MG63 (cell line): ENCODE measurements at regions not wholly inside any gene's neighbourhood (a gene's known extent, or its start where the extent isn't known, plus 50 kb on each side); places are given as distances from the start of the nearest gene placed in this dataset.
A peak's percentile ranks its signal among the peaks of the same experiment; 100 is the strongest.

Experiments used
- DNase-seq: peaks from one replicate; pipeline ENCODE4 v3.0.0-alpha.2; 2020
- H3K27me3 ChIP-seq: fragments of 250-450 bp; sonication (Bioruptor Pico); 2 replicates; pipeline ENCODE4 v1.5.1; 2020; ENCODE audit warnings: mild to moderate bottlenecking, moderate library complexity
- H3K36me3 ChIP-seq: fragments of 250-450 bp; sonication (Bioruptor Pico); 2 replicates; pipeline ENCODE4 v1.5.1; 2020; ENCODE audit warnings: mild to moderate bottlenecking, moderate library complexity
- H3K4me3 ChIP-seq: fragments of 250-450 bp; sonication (Bioruptor Pico); 2 replicates; pipeline ENCODE4 v1.5.1; 2020; ENCODE audit warnings: mild to moderate bottlenecking, moderate library complexity
- H3K9me3 ChIP-seq: fragments of 250-450 bp; sonication (Bioruptor Pico); 2 replicates; pipeline ENCODE4 v1.5.1; 2020; ENCODE audit warnings: mild to moderate bottlenecking, moderate library complexity

DNA sequence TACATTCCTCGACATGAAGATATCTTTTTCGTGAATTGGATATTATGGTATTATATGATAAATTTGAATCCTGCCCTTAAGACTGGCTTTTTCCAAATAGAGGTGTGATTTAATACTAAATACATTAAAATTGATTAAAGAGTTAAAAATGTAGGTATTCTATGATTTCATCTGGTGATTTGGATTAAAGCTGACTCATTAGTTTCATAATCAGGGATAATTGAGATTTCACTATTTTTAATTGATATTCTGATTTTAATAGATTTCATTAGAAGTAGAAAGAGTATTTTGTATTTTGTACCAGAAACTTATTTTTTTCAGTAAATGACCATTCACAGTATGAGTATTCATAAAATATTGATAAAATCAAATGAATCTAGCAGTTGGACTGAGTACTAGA lies 524.1 kb downstream of the PLCL1 start:
- H3K36me3 ChIP-seq: no peaks in the 10 kb centered on the region
- no peak for DNase-seq
- no peaks in the 10 kb centered on the region for H3K9me3 ChIP-seq
- H3K4me3 ChIP-seq: no peak overlapping the region
- H3K27me3 ChIP-seq: no peaks in the 10 kb centered on the region

GRCh38 chr2:198327526-198327925 lies 523.1 kb downstream of the PLCL1 start:
- Histone ChIP-seq H3K4me3 (no peak overlapping the region), H3K27me3 (no peaks in the 10 kb centered on the region), H3K36me3 (no peaks in the 10 kb centered on the region), H3K9me3 (no peaks in the 10 kb centered on the region)
- DNase-seq: no peak

DNA sequence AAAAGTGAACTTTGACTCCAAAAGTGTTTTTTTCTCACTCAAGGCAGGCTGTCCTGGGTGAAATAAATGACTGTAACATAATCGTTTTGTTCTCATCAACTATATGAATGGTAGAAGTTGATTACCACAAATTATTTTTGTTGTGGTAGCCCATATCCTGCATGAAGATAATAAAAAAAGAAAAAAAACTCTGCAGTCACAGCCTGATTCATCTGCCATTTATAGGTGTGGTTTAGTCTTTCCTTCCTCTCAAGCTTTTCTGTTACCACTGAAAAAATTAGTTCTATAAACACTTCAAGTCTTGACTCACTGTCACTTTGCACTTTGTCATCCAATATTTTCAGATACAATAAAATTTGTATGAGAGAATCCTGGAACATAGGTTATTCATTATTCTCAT lies 522.0 kb downstream of the PLCL1 start:
- H3K36me3 ChIP-seq: no peaks in the 10 kb centered on the region
- no peak overlapping the region for H3K4me3 ChIP-seq
- H3K9me3 ChIP-seq: no peaks in the 10 kb centered on the region
- H3K27me3 ChIP-seq: no peaks in the 10 kb centered on the region
- DNase-seq: no peak

- no peak overlapping the region for H3K4me3 ChIP-seq
- no peaks in the 10 kb centered on the region for H3K27me3 ChIP-seq
- H3K36me3 ChIP-seq: no peaks in the 10 kb centered on the region
- DNase-seq: no peak
- H3K9me3 ChIP-seq: no peaks in the 10 kb centered on the region
Measured at GRCh38 chr2:198325359-198325758, 521.0 kb downstream of the PLCL1 start.

GRCh38 chr2:198324071-198324470 lies 519.7 kb downstream of the PLCL1 start:
- no peaks in the 10 kb centered on the region for H3K36me3 ChIP-seq
- no peak for DNase-seq
- no peak overlapping the region for H3K4me3 ChIP-seq
- H3K27me3 ChIP-seq: no peaks in the 10 kb centered on the region
- no peaks in the 10 kb centered on the region for H3K9me3 ChIP-seq

GRCh38 chr2:198322275-198322674 lies 517.9 kb downstream of the PLCL1 start:
- H3K27me3 ChIP-seq: no peaks in the 10 kb centered on the region
- no peak for DNase-seq
- H3K4me3 ChIP-seq: no peak overlapping the region
- H3K36me3 ChIP-seq: no peaks in the 10 kb centered on the region
- H3K9me3 ChIP-seq: no peaks in the 10 kb centered on the region

GRCh38 chr2:198321522-198322088 lies 517.2 kb downstream of the PLCL1 start:
- no peaks in the 10 kb centered on the region for H3K9me3 ChIP-seq
- H3K27me3 ChIP-seq: no peaks in the 10 kb centered on the region
- H3K4me3 ChIP-seq: no peak overlapping the region
- no peak for DNase-seq
- no peaks in the 10 kb centered on the region for H3K36me3 ChIP-seq

- no peak for DNase-seq
- no peak overlapping the region for H3K4me3 ChIP-seq
- H3K36me3 ChIP-seq: no peaks in the 10 kb centered on the region
- 0 out of 2 replicates have a peak, but pooled peaks cover 2% of the 10 kb centered on the region for H3K27me3 ChIP-seq
- no peaks in the 10 kb centered on the region for H3K9me3 ChIP-seq
Measured at GRCh38 chr2:198316852-198317396, 512.5 kb downstream of the PLCL1 start.

DNA sequence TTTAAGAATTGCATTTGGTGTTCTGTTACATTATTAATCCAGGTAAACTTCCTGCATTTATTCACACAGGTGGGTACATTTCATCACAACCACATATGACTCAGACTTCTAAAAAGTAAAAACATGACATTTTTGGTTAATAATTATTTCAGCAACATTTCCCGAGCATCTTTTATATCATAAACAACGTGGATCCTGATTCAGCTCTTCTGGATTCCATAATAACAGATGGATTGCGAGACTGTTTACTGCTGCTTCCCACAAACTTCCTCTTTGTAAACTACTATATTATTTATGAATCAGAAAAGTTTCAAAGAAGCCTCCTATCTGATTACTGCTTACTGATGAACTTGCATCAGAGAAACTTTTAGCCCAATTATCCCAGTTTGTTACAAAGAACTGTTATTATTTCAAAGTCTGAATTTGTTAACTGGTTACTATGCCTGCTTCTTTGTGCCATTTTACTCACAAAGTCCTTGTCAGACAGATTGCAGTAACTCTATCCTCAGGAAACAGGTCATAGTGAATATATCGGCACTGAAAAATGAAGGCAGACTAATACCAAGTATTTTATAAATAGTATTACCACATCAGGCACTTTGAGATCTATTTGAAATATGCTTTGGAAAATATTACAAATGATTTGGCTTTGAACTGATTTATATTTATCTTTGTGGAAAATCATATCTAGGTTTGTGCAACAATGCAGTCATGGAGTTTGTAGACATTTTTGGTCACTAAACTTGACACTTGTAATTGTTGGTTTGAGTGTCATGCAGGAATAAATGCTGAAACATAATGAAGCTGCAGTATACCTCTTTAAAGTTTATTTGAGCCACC lies 511.6 kb downstream of the PLCL1 start:
- DNase-seq: no peak
- Histone ChIP-seq H3K4me3 (no peak overlapping the region), H3K36me3 (no peaks in the 10 kb centered on the region), H3K27me3 (0 out of 2 replicates have a peak, but pooled peaks cover 2% of the 10 kb centered on the region), H3K9me3 (no peaks in the 10 kb centered on the region)

GRCh38 chr2:198314559-198315153 lies 510.3 kb downstream of the PLCL1 start:
- Histone ChIP-seq H3K36me3 (no peaks in the 10 kb centered on the region), H3K27me3 (0 out of 2 replicates have a peak, but pooled peaks cover 2% of the 10 kb centered on the region), H3K9me3 (no peaks in the 10 kb centered on the region), H3K4me3 (no peak overlapping the region)
- no peak for DNase-seq

DNA sequence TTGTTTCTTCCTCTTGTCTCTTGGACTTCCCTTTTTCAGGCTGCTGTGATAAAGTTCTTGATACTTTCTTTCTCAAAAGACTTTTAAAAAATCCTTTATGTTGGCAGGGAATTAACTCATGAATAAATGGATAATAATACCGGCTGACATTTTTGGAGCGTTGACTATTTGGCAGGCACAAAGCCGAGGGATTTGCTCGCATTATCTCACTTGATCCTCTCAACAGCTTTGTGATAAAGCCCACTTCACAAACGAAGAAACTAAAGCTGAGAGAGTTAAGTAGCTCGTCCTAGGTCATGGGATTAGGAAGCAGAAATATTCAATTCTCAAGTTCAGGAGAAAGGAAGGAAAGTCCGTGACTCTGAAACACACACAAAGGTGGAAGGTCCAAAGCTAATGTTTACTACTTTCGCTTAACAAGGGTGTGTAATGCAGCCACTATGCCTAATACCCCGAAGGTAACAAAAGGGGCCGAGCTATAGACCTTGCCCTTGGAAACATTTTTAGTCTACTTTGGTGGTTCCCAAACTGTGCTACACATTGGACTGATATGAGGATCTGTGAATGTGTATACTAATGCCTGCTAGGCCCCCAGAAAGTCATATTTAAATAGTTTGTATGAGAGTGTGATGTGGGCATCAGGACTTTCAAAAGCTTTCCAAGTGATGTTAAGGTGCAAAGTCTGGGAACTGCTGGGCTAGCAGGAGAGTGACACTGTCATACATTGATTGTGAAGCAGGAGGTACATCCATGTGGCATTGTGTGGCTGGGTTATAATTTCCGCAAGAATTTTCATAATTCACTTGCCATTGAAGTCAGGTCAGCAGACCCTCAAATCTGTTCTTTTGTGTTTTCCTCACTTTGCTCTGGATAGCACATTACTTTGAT lies 508.4 kb downstream of the PLCL1 start:
- Histone ChIP-seq H3K36me3 (no peaks in the 10 kb centered on the region), H3K27me3 (0 out of 2 replicates have a peak, but pooled peaks cover 2% of the 10 kb centered on the region), H3K4me3 (no peak overlapping the region), H3K9me3 (no peaks in the 10 kb centered on the region)
- DNase-seq: no peak

- no peak overlapping the region for H3K4me3 ChIP-seq
- no peaks in the 10 kb centered on the region for H3K36me3 ChIP-seq
- no peaks in the 10 kb centered on the region for H3K9me3 ChIP-seq
- 0 out of 2 replicates have a peak, but pooled peaks cover 2% of the 10 kb centered on the region for H3K27me3 ChIP-seq
- DNase-seq: no peak
Measured at GRCh38 chr2:198311020-198311419, 506.6 kb downstream of the PLCL1 start.

DNA sequence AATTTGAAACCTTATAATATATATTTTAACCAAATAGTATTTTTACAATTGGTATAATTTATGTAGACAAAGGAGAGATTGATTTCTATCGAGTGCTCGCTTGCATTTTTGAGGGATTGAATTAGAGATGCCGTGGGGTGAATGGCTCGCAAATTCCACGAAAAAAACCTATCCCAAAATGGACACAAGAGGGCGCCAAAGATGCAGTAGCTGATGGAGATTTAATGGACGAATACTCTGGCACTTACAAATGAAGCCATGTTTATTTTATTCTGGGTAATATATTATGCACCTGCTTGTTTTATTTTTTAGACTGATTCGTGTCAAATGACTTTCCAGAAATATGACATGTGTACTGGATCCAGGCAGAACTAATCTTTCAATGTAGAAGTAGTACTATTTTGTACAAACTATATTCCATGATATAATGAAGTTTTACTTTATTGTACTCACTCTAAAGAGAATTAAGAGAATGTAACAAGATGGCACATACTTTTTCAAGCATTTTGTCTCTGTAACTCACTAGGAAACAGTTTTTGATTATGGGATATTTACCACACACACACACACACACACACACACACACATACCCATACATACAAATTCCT lies 505.4 kb downstream of the PLCL1 start:
- Histone ChIP-seq H3K9me3 (no peaks in the 10 kb centered on the region), H3K4me3 (no peak overlapping the region), H3K27me3 (0 out of 2 replicates have a peak, but pooled peaks cover 2% of the 10 kb centered on the region), H3K36me3 (no peaks in the 10 kb centered on the region)
- peak; percentile 13 for DNase-seq

DNA sequence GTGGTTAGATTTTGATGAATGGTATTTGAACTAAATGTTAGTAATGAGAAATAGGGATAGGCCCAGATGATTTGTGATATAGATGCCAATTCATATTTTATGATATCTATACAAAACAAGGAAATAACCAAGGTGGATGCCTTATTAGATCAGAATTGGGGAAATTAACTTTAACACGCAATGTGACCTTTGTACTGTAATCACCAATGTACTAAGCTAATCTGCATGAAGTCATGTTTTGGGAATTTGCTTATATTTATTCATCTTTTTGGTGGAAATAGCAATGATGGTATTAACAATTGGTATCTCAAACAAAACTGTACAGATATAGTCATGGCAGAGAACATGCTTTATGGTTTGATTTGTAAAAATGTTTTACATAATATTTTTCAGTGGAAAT lies 504.7 kb downstream of the PLCL1 start:
- no peaks in the 10 kb centered on the region for H3K36me3 ChIP-seq
- no peaks in the 10 kb centered on the region for H3K9me3 ChIP-seq
- H3K27me3 ChIP-seq: 0 out of 2 replicates have a peak, but pooled peaks cover 2% of the 10 kb centered on the region
- no peak overlapping the region for H3K4me3 ChIP-seq
- no peak for DNase-seq

GRCh38 chr2:198308368-198308767 lies 504.0 kb downstream of the PLCL1 start:
- no peak for DNase-seq
- Histone ChIP-seq H3K36me3 (no peaks in the 10 kb centered on the region), H3K4me3 (no peak overlapping the region), H3K27me3 (no peaks in the 10 kb centered on the region), H3K9me3 (no peaks in the 10 kb centered on the region)

GRCh38 chr2:198307093-198307492 lies 502.7 kb downstream of the PLCL1 start:
- Histone ChIP-seq H3K4me3 (no peak overlapping the region), H3K27me3 (no peaks in the 10 kb centered on the region)

More at GRCh38 chr2:198307093-198307492, 502.7 kb downstream of the PLCL1 start:
- Histone ChIP-seq H3K9me3 (no peaks in the 10 kb centered on the region), H3K36me3 (no peaks in the 10 kb centered on the region)
- DNase-seq: no peak
